EH (cell line): ENCODE measurements at regions not wholly inside any gene's neighbourhood (a gene's known extent, or its start where the extent isn't known, plus 50 kb on each side); places are given as distances from the start of the nearest gene placed in this dataset.
A peak's percentile ranks its signal among the peaks of the same experiment; 100 is the strongest.

ENCODE experiments used
- DNase-seq: peaks from one replicate; pipeline ENCODE4 v3.0.0-alpha.2; 2015; ENCODE audit warnings: low read depth

- peak; percentile 9 for DNase-seq
Observed at GRCh38 chr6:125658759-125659431, 90.5 kb upstream of the HEY2 start.

- no peak for DNase-seq
Observed at GRCh38 chr6:125659887-125660286, 89.5 kb upstream of the HEY2 start.

GRCh38 chr6:125662296-125662695 lies 87.1 kb upstream of the HEY2 start:
- no peak for DNase-seq

- DNase-seq, result no peak
Observed at GRCh38 chr6:125665295-125665814, 84.1 kb upstream of the HEY2 start.

GRCh38 chr6:125667326-125667725 lies 82.1 kb upstream of the HEY2 start:
- no peak for DNase-seq

- no peak for DNase-seq
Observed at GRCh38 chr6:125668071-125668470, 81.4 kb upstream of the HEY2 start.

- no peak for DNase-seq
Observed at GRCh38 chr6:125670568-125670967, 78.9 kb upstream of the HEY2 start.

- DNase-seq, result no peak
Observed at GRCh38 chr6:125671323-125671722, 78.1 kb upstream of the HEY2 start.

- no peak for DNase-seq
Observed at GRCh38 chr6:125674230-125674629, 75.2 kb upstream of the HEY2 start.

- no peak for DNase-seq
Observed at GRCh38 chr6:125678601-125679000, 70.8 kb upstream of the HEY2 start.

GRCh38 chr6:125679128-125679527 lies 70.3 kb upstream of the HEY2 start:
- no peak for DNase-seq

GRCh38 chr6:125679651-125680050 lies 69.8 kb upstream of the HEY2 start:
- no peak for DNase-seq

- DNase-seq, result no peak
Observed at GRCh38 chr6:125682939-125683338, 66.5 kb upstream of the HEY2 start.

GRCh38 chr6:125688138-125688537 lies 61.3 kb upstream of the HEY2 start:
- DNase-seq, result no peak

- no peak for DNase-seq
Observed at GRCh38 chr6:125693480-125693879, 56.0 kb upstream of the HEY2 start.

- no peak for DNase-seq
Observed at GRCh38 chr6:125699591-125699990, 49.8 kb upstream of the HEY2 start.
